Osteocyte (in vitro differentiated cells): ENCODE measurements at regions not wholly inside any gene's neighbourhood (a gene's known extent, or its start where the extent isn't known, plus 50 kb on each side); places are given as distances from the start of the nearest gene placed in this dataset.

Source experiments
- DNase-seq: peaks from one replicate; pipeline ENCODE4 v3.0.0; 2021; ENCODE audit warnings: mixed read lengths; ENCODE audit not compliant: unreplicated experiment; ENCODE audit errors: extremely low spot score
- H3K27ac Mint-ChIP-seq: one replicate; pipeline ENCODE4 v1.8.0; 2021; ENCODE audit warnings: mild to moderate bottlenecking, mixed read lengths; ENCODE audit not compliant: unreplicated experiment
- H3K27me3 Mint-ChIP-seq: one replicate; pipeline ENCODE4 v1.8.0; 2021; ENCODE audit warnings: mixed read lengths; ENCODE audit not compliant: unreplicated experiment
- H3K36me3 Mint-ChIP-seq: one replicate; pipeline ENCODE4 v1.8.0; 2021; ENCODE audit warnings: mixed read lengths; ENCODE audit not compliant: unreplicated experiment
- H3K4me1 Mint-ChIP-seq: one replicate; pipeline ENCODE4 v1.8.0; 2021; ENCODE audit warnings: mixed read lengths; ENCODE audit not compliant: unreplicated experiment
- H3K4me3 Mint-ChIP-seq: one replicate; pipeline ENCODE4 v1.8.0; 2021; ENCODE audit warnings: mild to moderate bottlenecking, moderate library complexity, mixed read lengths; ENCODE audit not compliant: unreplicated experiment
- H3K9me3 Mint-ChIP-seq: one replicate; pipeline ENCODE4 v1.8.0; 2021; ENCODE audit warnings: mixed read lengths; ENCODE audit not compliant: unreplicated experiment
- TF ChIP-seq, protein P1 (sequence below): fragments of 200-600 bp; sonication (generic); IDR thresholded peaks from 2 replicates; pipeline ENCODE4 v1.5.0; 2021; ENCODE audit warnings: antibody characterized with exemption, mild to moderate bottlenecking, moderate library complexity

DNA sequence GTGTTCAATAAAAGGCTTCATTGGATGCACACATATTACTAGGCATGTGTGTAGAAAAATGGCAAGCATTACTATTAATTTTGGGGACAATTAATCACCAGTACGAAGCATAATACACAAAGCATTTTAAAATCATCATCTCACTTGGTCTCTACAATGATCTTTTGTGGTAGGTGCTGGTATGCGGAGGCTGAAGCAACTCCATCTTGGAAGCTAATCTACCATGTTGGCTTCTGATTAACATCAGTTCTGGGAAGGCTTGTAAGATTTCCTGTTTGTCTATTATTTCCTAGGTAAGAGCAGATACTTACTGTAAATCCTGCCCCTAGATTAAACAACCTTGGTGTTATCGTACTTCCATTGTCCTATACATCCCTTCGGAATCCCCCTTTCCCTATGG, 121.7 kb upstream of the RUNX1 start:
- no peaks in the 10 kb centered on the region for H3K27me3 Mint-ChIP-seq
- no peaks in the 10 kb centered on the region for H3K36me3 Mint-ChIP-seq
- no peaks in the 10 kb centered on the region for H3K9me3 Mint-ChIP-seq
- DNase-seq: no peak
- H3K27ac Mint-ChIP-seq: no peak overlapping the region
- H3K4me1 Mint-ChIP-seq: no peaks in the 10 kb centered on the region
- TF ChIP-seq, protein P1, sequence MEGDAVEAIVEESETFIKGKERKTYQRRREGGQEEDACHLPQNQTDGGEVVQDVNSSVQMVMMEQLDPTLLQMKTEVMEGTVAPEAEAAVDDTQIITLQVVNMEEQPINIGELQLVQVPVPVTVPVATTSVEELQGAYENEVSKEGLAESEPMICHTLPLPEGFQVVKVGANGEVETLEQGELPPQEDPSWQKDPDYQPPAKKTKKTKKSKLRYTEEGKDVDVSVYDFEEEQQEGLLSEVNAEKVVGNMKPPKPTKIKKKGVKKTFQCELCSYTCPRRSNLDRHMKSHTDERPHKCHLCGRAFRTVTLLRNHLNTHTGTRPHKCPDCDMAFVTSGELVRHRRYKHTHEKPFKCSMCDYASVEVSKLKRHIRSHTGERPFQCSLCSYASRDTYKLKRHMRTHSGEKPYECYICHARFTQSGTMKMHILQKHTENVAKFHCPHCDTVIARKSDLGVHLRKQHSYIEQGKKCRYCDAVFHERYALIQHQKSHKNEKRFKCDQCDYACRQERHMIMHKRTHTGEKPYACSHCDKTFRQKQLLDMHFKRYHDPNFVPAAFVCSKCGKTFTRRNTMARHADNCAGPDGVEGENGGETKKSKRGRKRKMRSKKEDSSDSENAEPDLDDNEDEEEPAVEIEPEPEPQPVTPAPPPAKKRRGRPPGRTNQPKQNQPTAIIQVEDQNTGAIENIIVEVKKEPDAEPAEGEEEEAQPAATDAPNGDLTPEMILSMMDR: no peak
- no peak overlapping the region for H3K4me3 Mint-ChIP-seq

DNA sequence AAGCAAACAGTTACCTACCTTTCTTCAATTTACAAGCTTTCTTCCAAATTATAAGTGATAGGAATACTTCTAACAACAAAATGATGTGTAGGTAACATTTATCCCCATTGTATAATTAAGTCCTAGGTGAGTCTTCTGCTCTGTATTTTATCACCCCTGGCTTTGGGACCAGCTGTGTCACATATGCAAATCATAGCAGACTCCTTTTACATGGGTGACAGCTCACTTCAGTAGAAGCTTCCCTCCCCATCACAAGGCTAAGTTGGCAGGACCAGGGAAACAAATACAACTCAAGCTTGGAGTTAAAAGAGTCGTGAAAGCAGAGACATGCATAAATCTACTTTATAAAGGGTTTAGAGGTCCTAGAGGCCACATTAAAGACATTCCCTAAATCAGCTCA, 121.1 kb upstream of the RUNX1 start:
- no peak overlapping the region for H3K4me3 Mint-ChIP-seq
- no peak for DNase-seq
- TF ChIP-seq, protein P1: no peak
- peaks cover 3% of the 10 kb centered on the region for H3K9me3 Mint-ChIP-seq
- no peaks in the 10 kb centered on the region for H3K4me1 Mint-ChIP-seq
- H3K27ac Mint-ChIP-seq: no peak overlapping the region
- no peaks in the 10 kb centered on the region for H3K27me3 Mint-ChIP-seq
- H3K36me3 Mint-ChIP-seq: no peaks in the 10 kb centered on the region

DNA sequence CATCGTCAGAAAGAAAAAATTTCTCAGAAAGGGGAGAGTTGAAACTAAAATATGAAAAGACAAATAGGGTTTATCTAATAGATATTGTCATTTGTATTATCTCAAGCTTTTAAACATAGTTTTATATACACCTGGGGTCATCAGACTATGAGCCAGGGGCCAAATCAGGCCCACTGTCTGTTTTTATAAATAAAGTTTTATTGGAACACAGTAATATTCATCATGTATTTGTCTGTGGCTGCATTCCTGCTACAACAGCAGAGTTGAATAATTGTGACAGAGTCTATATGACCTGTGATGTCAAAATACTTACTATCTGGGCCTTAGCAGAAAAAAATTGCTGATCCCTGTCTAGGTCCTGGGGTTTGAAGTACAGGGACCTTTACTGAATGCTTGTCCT, 120.5 kb upstream of the RUNX1 start:
- Mint-ChIP-seq H3K27ac (no peak overlapping the region), H3K36me3 (no peaks in the 10 kb centered on the region), H3K27me3 (no peaks in the 10 kb centered on the region), H3K9me3 (peaks cover 4% of the 10 kb centered on the region), H3K4me1 (no peaks in the 10 kb centered on the region), H3K4me3 (no peak overlapping the region)
- TF ChIP-seq, protein P1: no peak
- DNase-seq: no peak

DNA sequence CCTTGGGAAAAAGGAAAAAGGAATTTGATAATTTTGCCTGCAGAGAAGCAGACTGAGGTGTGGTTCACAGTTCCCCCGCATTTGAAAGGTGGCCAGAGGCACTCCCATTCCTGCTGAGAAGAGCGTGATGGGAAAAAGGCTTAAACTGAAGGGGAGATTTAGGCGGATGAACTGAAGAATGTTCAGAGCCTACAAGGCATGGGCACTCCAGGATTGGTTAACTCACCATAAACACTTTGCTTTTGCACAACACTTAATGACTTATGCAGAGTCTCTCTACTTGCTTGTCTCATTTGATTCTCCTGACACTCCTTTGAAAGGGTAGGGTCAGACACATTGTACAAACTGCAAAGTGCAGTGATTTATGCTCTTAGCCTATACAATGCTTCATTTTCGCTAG, 119.6 kb upstream of the RUNX1 start:
- H3K4me3 Mint-ChIP-seq: no peak overlapping the region
- no peak overlapping the region for H3K27ac Mint-ChIP-seq
- H3K9me3 Mint-ChIP-seq: peaks cover 4% of the 10 kb centered on the region
- no peaks in the 10 kb centered on the region for H3K36me3 Mint-ChIP-seq
- DNase-seq: no peak
- TF ChIP-seq, protein P1: no peak
- no peaks in the 10 kb centered on the region for H3K27me3 Mint-ChIP-seq
- H3K4me1 Mint-ChIP-seq: no peaks in the 10 kb centered on the region

DNA sequence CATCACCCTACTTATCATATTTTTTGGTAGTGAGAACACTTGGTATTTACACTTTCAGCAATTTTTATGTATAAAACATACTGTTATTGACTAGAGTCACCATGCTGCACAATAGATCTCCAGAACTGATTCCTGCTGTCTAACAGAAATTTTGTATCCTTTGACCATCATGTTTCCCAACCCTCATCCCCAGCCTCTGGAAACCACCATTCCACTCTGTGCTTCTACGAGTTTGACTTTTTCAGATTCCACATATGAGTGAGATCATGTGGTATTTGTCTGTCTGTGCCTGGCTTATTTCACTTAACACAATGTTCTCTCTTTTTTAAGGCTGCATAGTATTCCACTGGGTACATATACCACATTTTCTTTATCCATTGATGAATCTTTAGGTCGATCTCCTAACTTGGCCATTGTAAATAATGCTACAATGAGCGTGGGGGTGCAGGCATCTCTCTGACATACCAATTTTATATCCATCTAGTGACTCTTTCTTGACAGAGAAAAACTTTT, 115.9 kb upstream of the RUNX1 start:
- no peak overlapping the region for H3K27ac Mint-ChIP-seq
- no peak for DNase-seq
- H3K27me3 Mint-ChIP-seq: no peaks in the 10 kb centered on the region
- TF ChIP-seq, protein P1: no peak
- H3K9me3 Mint-ChIP-seq: peaks cover 5% of the 10 kb centered on the region
- H3K4me3 Mint-ChIP-seq: no peak overlapping the region
- H3K4me1 Mint-ChIP-seq: peaks cover 3% of the 10 kb centered on the region
- H3K36me3 Mint-ChIP-seq: no peaks in the 10 kb centered on the region
